GM19467 (cell line): ENCODE measurements at regions not wholly inside any gene's neighbourhood (a gene's known extent, or its start where the extent isn't known, plus 50 kb on each side); places are given as distances from the start of the nearest gene placed in this dataset.

ENCODE experiments used
- ATAC-seq: cut with Tn5 transposase; IDR thresholded peaks from one replicate; pipeline ENCODE4 v1.9.1; 2021; ENCODE audit warnings: mild to moderate bottlenecking, moderate library complexity; ENCODE audit not compliant: unreplicated experiment

DNA sequence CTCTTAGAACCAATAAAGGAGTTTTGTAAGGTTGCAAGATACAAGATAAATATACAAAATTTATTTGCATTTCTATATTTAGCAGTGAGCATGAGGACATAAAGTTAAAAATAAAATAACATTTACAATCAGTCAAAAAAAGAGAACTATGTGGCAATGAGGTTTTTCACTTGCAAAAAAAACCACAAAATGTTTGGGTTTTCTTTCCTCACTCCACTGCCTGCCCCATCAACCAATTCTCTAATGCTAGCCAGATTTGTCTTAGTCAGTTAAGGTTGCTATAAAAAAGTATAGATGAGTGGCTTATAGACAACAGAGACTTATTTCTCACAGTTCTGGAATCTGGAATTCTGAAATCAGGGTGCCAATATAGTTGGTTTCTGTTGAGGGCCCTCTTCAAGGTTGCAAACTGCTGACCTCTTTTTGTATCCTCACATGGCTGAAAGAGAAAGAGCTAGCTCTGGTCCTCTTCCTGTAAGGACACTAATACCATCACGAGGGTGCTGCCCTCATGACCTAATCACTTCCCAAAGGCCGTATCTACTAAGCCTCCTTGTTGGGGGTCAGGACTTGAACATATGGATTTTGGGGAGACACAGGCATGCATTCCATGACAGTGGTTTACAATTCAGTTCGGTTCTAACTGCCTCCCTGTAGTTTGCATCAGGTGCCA lies 566.2 kb downstream of the GALR1 start:
- no peak for ATAC-seq

DNA sequence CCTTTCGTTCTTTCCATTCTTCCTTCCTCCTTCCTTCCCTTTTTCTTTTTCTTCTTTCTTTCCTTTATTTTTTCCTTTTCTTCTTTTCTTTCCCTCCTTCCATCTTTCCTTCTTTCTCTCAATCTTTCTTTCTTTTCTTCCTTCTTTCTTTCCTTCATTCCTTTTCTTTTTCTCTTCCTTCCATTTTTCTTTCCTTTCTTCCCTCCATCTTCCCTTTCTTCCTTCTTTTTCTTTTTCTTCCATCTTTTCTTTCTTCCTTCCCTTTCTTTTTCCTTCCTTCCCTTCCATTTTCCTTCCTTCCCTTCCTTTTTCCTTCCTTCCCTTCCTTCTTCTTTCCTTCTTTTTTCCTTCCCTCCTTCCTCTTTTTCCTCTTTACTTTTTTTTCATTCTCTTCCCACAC lies 568.7 kb downstream of the GALR1 start:
- ATAC-seq: no peak

DNA sequence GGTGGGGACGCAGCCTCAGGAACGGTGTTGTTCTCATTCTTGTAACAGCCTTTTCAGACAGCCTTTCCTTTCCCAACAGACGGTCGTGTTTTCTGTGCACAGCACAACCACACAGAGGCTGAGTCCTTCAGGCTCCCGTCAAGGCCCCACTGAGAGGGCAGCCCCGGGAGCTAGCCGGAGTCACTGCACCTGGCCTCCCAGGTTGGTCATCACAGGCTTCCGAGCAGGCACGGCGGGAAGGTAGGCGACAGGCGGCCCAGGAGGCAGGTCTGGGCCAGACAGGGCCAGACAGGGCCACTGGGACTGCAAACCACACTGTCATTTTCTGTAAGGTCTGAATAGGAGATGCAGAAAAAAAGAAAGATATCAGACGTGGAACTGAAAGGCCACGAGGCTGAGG lies 570.8 kb downstream of the GALR1 start:
- no peak for ATAC-seq

DNA sequence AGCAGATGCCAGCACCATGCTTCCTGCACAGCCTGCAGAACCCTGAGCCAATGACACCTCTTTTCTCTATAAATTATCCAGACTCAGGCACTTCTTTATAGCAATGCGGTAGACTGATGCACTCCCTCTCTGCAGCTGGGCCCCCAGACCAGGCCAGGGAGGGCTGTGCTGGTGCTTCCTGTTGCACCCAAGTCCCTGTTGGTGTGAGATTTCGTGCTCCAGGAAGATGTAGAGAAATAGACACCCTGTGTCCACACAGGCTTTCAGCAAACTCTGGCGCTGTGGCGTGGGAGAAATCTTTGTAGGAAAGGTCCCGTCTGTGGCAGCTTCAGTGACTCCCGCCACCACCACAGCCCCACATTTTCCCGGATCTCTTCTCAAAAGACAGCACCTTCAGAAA lies 572.2 kb downstream of the GALR1 start:
- ATAC-seq: no peak

DNA sequence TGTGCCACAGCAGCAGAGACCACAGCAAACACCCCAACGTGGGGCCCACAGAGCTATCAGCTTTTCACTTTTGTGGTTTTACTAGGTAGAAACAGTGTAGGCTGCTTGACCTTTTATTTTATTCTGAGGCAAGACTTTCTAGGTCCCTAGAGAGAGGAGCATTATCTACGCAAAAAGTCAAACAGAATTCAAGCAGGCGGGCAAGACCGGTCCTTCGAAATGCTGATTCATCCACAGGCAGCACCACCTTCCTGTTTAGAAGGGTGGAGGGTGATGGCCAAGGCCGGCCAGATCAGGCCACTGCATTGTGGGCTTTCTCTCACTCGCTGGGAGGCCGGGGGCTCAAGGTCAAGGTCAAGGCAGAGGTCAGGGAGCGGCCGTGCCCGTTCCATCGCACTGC lies 573.0 kb downstream of the GALR1 start:
- no peak for ATAC-seq

DNA sequence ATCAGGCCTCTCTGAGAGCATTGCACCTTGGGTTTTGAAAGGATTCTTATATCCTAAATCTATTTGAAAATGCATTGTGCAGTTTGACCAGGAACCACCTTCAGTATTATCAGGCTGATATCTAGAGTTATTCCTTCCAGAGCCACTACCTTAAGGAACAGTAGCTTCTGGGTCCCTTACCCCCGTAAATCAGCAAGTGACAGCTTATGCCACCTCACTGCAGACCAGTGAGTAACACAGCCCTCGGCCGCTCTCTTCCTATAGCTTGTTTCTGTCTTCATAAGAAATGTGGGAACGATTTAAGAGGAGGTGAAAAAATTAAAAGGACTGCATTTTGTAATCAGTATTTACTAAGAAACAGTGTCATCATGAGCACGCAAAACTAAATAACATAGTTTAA lies 584.2 kb downstream of the GALR1 start:
- ATAC-seq: no peak

DNA sequence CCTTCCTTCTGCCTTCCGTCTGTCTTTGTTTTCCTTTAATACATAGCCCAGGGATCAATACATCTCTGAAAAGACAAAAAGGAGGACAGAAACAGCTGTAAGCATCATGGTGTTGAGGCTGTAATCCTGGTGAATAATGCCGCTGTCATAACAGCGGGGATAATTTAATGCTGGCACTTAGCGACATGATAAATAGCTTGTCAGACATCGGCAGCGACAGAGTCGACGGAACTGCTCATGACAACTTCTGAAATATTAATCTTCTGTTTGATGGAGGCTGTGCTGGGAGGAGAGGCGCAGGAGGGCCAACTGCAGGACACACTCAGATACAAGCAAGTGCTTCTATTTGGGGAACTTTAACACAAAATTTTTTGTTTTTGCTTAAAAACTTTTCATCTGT lies 602.2 kb downstream of the GALR1 start:
- ATAC-seq: no peak

DNA sequence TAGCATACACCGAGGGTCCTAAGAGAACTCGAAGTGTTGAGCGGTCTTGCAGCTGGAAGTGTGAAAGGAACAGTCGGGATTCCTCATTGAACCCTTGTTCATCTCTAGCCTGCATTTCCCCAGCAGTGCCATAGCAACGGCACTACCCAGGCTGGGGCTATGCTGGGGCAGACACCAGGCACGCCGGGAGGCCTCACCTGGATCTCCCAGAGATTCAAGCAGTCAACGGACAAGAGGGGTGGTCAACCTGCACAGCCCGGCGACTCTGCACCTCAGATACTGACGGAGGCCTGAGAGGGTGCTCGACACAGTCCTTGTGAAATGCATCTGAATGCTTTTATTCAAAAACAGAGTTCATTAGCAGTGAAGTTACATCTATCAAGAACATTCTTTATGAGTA lies 604.2 kb downstream of the GALR1 start:
- no peak for ATAC-seq

DNA sequence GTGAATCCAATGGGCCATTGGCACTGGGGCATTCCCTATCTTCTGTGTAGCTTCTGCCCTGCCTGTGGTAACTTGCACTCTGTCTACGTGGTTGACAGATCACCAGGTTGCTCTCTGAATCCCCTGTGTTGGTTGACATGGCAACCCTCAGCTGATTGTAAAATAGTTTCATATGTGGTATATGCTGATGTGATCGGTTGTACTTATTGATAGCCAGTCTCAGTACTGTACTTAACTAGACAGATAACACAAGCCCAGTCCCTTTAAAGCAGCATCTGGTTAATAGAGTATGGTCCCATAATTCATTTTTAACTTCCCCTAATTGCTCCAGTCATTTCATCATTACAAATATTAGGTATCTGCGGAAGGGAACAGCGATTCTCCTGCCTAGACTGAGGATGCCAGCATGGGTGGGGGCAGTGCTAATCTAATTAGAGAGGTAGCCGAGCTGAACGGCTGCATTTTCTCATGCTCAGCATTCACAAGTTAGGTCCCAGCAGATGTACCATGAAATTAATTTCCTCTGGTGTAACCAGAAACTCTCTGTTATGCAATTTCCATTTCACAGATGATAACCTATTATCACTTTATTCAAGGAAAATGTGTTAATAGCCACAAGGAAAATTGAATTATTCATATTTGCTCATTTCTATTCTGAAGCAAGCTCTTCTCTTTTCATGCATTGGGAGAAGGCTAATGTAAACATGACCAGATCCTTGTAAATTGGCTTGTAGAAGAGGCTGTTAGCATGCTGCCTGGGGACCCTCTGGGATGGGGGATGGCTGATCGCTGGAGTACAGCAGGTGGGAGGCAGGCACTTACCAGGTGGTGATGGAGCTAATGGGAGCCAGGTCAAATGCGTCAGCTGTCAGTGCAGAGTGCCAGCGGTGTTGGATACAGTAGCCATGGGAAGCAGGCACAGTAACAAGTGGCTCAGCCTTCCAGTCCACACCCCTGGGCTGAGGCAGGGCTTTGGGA lies 608.3 kb downstream of the GALR1 start:
- no peak for ATAC-seq

DNA sequence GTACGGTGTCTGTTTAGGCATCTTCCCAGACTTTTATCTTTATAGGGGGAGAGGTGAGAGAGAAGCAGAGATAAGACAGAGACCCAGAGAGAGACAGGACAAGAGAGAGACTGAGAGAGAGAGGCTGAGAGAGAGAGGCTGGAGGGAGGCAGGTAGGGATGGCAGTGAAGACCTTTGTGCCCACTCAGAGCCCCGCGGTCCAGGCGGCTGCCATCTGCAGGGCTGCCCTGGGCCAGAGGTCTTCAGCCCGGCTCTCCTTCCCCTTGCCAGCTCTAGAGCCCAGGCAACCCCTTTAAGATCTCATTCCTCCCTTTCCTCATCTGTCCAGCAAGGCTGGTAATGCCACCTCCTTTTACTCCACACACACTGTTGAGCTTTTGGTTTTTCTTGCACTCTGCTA lies 610.0 kb downstream of the GALR1 start:
- no peak for ATAC-seq

DNA sequence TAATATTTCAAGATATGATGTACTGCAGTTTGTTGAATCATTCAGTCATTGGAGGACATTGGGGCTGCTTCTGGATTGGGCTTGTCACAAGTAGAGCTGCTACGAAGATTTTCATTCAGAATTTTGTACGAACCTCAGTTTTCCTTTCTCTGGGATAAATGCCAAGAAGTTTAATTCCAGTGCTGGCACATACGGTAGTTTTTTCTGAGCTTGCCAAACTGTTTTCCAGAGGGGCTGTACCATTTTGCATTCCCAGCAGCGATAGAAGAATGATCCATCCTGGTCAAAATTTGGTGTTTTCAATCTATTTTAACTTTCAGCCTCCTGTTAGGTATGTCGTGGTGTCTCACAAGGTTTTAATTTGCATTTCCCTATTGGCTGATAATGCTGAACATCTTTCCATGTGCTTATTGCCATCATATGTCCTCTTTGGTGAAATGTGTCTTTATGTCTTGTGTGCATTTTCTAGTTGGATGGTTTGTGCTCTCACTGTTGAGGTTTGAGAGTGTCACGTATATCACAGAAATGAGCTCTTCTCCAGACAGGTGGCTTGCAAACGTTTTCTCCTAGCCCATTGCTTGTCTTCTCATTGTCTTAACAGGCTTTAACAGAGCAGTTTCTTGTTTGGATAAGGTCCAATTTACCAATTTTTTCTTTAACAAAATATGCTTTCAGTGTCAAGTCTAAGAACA lies 612.6 kb downstream of the GALR1 start:
- no peak for ATAC-seq

DNA sequence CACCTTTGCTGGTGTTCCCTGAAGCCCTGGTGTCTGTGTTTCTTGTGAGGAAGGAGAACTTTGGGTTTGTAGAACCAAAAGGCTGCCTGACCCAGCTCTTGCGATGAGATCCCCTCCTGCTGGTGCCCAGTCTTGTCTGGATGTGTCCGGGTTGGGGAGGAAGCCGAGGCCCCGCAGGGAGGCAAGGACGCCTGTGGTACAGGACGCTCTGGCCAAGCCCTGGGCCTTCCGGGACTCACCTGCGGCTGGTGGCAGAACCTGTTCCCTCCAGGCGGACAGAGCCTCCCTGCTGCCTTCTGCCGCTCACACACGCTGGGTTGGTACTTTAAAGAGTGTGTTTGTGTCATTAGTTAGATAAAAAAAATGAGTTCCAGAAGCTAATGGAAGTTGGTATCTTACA lies 616.2 kb downstream of the GALR1 start:
- ATAC-seq: no peak

DNA sequence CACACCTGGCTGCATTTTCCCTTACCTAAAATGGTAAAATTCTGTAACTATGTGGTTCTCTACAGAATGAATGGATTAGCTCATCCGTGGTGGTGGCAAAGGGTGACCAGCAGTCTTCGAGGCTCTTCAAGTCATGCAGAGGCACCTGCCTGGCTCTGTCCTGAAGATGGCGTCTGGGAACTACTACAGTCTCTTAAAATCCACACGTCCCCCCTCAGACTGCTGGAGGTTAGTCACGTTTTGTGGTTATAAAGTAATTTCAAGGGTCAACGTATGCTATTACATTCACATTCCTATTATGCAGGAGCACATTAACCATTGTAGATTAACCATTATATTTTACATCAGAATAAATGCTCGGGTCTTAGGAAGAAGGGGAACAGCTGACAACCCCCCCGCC lies 616.7 kb downstream of the GALR1 start:
- ATAC-seq: no peak

DNA sequence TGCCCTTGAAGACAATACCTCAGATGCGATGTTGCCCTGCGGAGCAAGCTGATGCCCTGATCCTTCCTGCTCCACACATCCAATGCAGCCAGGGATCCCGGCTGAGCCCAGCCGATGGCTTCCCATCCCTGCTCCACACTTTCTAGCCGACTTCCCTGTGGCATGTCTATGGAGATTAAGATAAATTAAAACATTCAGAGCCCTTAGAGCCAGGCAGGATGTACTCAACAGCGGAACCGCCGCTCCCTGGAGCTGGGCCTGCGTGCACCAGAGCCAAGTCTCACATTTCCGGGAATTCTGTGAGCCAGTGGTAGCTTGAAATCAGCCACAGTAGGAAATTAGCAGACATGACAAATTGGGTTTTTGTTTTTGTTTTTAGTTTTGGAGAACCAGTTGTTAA lies 620.6 kb downstream of the GALR1 start:
- ATAC-seq: no peak

DNA sequence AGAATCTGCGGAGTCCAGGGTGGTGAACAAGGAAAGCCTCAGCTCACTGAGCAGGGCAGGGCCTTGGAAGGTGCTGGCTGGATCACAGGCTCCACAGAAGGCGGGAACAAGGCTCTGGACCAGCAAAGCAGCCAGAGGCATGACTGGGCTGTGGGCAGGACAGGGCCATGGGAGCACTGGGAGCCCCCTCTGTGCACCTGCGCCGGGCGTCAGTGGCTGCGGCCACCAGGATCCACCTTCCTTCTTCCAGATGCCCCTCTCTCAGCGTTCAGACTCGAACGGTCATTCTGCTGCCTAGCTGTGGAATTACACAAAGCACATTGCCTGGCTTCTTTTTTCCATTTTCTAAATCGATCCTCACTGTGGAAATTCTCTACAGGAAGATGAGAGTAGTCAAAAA lies 621.2 kb downstream of the GALR1 start:
- ATAC-seq: no peak

DNA sequence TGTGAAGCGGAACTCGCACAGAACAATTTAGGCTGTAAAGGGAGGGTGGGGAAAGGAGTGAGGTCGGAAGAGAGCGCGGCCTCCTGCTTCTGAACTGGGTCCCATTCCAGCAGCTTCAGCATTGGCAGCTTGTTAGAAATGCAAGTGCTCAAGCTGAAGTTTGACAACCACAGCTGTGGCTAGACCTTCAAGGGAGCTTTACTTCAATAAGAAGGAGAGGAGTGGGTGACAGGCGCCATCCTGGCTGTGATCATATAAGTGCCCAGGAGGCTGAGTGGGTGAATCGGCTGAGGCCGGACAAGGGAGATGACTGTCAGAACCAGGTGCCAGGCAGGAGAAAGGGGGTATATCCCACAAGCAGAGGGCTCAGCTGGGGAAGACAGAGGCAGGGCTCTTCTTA lies 622.5 kb downstream of the GALR1 start:
- ATAC-seq: no peak

DNA sequence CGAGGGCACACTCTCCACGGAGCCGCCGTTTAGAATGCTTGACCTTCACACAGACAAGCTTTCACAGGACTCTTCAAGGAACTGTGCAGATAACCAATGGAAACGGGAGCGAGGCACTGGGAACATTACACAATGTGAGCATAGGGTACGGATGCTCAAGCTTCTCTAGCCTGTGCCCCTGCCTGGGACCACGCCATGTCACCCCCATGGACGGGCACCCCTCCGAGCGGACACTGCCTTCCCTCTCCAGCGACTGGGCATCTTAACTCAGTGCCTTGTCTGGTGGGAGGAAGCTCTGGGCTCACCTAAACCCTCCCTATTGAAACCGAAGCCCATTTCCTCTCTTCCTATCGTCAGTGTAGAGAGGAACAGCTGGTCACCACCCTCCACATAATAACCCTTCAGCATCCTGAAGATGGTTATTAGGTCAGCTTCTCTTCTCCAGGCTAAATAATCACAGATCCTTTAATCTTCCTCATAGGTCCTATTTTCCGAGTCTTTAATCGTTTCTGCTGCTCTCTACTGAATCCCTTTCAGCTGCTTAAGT lies 626.7 kb downstream of the GALR1 start:
- no peak for ATAC-seq

DNA sequence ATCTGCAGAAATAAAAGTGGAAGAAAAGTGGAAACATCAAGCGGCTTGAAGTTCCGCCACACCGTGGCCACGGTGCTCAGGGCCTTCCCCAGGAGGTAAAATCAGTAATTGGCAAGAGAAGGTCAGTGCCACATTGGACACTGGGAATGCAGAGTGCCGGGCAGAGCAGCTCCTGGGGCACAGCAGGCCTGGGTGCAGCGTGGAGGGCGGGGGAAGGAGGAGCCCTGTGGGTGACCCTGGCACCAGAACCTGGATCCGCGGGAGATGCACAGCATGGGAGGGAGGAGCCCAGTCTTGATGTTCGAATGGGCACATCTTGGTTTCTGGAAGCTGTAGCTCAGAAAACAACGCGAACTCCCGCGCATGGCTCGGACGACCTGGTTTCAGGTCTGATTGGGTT lies 630.2 kb downstream of the GALR1 start:
- no peak for ATAC-seq

DNA sequence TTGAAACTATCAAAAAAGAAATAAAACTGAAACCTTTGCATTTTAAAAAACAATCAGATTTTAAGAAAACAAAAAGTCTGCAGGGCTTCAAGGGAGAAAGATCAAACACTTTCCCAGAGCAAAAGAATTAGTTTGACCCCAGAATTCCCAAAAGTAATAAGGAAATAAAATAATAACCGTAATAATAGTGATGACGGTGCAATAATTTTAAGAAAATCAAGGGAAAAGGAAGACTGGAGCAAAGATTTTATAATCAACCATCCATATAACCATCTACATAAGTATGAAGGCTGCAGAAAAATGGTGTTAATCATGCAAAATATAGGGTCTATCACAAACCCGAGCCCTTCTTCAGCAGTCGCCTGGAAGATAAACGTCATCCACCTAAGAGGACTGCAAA lies 634.8 kb downstream of the GALR1 start:
- ATAC-seq: no peak

DNA sequence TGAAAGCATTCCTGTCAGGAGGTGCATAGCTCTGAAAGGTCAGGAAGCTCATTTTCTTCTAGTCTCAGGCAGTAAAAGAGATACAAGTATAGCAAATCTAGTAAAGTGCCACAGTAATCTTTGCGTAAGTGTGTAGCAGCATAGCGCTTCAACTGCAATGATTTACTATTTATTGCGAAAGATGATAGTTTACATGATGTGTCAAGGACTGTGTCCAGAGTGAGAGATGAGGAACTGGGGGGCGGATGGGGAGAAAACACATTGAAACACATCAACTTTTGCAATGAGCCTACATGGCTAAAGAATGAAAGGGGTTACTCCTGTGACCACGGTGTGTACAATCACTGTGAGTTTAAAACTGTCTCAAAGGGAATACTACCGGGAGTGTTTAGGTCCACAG lies 644.4 kb downstream of the GALR1 start:
- ATAC-seq: no peak

DNA sequence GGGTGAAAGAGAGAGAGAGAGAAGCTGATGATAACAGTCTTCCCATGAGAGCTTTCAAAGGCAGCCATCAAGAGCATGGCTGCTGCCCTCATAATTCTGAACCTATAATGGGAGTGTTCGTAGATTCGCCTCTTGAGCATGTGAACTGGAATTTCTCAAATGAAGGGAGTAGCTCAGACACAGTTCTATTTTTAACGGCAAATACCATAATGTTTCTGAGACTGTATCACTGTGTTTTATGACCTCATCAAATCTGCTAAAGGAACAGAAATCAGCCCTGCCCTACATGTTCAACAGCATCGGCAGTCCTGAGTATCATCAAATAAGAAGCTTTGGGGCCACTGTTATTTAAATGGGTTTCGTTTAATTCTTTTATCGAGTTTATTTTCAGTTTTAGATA lies 645.6 kb downstream of the GALR1 start:
- no peak for ATAC-seq
